ENCODE measurements at regions not wholly inside any gene's neighbourhood (a gene's known extent, or its start where the extent isn't known, plus 50 kb on each side); places are given as distances from the start of the nearest gene placed in this dataset.

- Mint-ChIP-seq H3K9me3 (peaks cover 0 to 4% (median 0%) of the 10 kb centered on the region in 7 donors), H3K27ac (no peak overlapping the region), H3K36me3 (no peaks in the 10 kb centered on the region), H3K4me1 (peaks cover 0 to 5% (median 0%) of the 10 kb centered on the region in 3 donors), H3K4me3 (no peak overlapping the region), H3K27me3 (no peaks in the 10 kb centered on the region)
- DNase-seq (no peak), ATAC-seq (ENCODE audit: low read depth in 2 of 2) (no peak)
These were observed 128.3 kb upstream of the FRY start for GRCh38 chr13:31903111-31903815.

GRCh38 chr13:31904941-31905824 lies 126.4 kb upstream of the FRY start:
- peaks cover 0 to 4% (median 0%) of the 10 kb centered on the region in 7 donors for H3K9me3 Mint-ChIP-seq
- H3K27ac Mint-ChIP-seq: no peak overlapping the region
- no peaks in the 10 kb centered on the region for H3K4me1 Mint-ChIP-seq
- H3K36me3 Mint-ChIP-seq: no peaks in the 10 kb centered on the region
- no peak for ATAC-seq (ENCODE audit: low read depth in 2 of 2)
- no peak overlapping the region for H3K4me3 Mint-ChIP-seq
- no peaks in the 10 kb centered on the region for H3K27me3 Mint-ChIP-seq
- DNase-seq: no peak

GRCh38 chr13:31905961-31906360 lies 125.6 kb upstream of the FRY start:
- Mint-ChIP-seq H3K27ac (no peak overlapping the region), H3K4me1 (no peaks in the 10 kb centered on the region), H3K27me3 (no peaks in the 10 kb centered on the region), H3K36me3 (no peaks in the 10 kb centered on the region), H3K4me3 (no peak overlapping the region), H3K9me3 (no peaks in the 10 kb centered on the region)
- DNase-seq (no peak), ATAC-seq (ENCODE audit: low read depth in 2 of 2) (no peak)

GRCh38 chr13:31908696-31909411 lies 122.7 kb upstream of the FRY start:
- Mint-ChIP-seq H3K9me3 (no peaks in the 10 kb centered on the region), H3K27me3 (no peaks in the 10 kb centered on the region), H3K4me1 (no peaks in the 10 kb centered on the region), H3K36me3 (no peaks in the 10 kb centered on the region), H3K27ac (peak overlapping the region in 1 of 6 donors; percentile 54), H3K4me3 (no peak overlapping the region)
- no peak for DNase-seq
- no peak for ATAC-seq (ENCODE audit: low read depth in 2 of 2)

- no peak overlapping the region for H3K4me3 Mint-ChIP-seq
- DNase-seq (peak; percentile 52), ATAC-seq (ENCODE audit: low read depth in 2 of 2) (peak; percentile 40 to 59)
- H3K4me1 Mint-ChIP-seq: no peaks in the 10 kb centered on the region
- no peak overlapping the region for H3K27ac Mint-ChIP-seq
- no peaks in the 10 kb centered on the region for H3K36me3 Mint-ChIP-seq
- H3K27me3 Mint-ChIP-seq: no peaks in the 10 kb centered on the region
- no peaks in the 10 kb centered on the region for H3K9me3 Mint-ChIP-seq
These were observed 121.6 kb upstream of the FRY start for GRCh38 chr13:31909864-31910551.

- ATAC-seq (ENCODE audit: low read depth in 2 of 2): no peak
- DNase-seq: no peak
- Mint-ChIP-seq H3K4me3 (no peak overlapping the region), H3K27me3 (no peaks in the 10 kb centered on the region), H3K27ac (no peak overlapping the region), H3K9me3 (no peaks in the 10 kb centered on the region), H3K36me3 (no peaks in the 10 kb centered on the region), H3K4me1 (no peaks in the 10 kb centered on the region)
These were observed 120.9 kb upstream of the FRY start for GRCh38 chr13:31910633-31911032.

- H3K36me3 Mint-ChIP-seq: no peaks in the 10 kb centered on the region
- ATAC-seq (ENCODE audit: low read depth in 2 of 2) (no peak), DNase-seq (no peak)
- H3K4me1 Mint-ChIP-seq: no peaks in the 10 kb centered on the region
- peak overlapping the region in 3 of 6 donors; percentile 8 to 95 (median 26) for H3K27ac Mint-ChIP-seq
- H3K27me3 Mint-ChIP-seq: no peaks in the 10 kb centered on the region
- no peak overlapping the region for H3K4me3 Mint-ChIP-seq
- H3K9me3 Mint-ChIP-seq: no peaks in the 10 kb centered on the region
These were observed 118.8 kb upstream of the FRY start for GRCh38 chr13:31912647-31913401.

GRCh38 chr13:31913459-31913858 lies 118.1 kb upstream of the FRY start:
- no peak for ATAC-seq (ENCODE audit: low read depth in 2 of 2)
- Mint-ChIP-seq H3K27me3 (no peaks in the 10 kb centered on the region), H3K36me3 (no peaks in the 10 kb centered on the region), H3K4me1 (no peaks in the 10 kb centered on the region), H3K9me3 (no peaks in the 10 kb centered on the region), H3K27ac (peak overlapping the region in 2 of 6 donors; percentile 26 to 84), H3K4me3 (no peak overlapping the region)
- no peak for DNase-seq

GRCh38 chr13:31914843-31915242 lies 116.7 kb upstream of the FRY start:
- no peak overlapping the region for H3K4me3 Mint-ChIP-seq
- H3K9me3 Mint-ChIP-seq: no peaks in the 10 kb centered on the region
- no peaks in the 10 kb centered on the region for H3K27me3 Mint-ChIP-seq
- no peak for ATAC-seq (ENCODE audit: low read depth in 2 of 2)
- no peaks in the 10 kb centered on the region for H3K4me1 Mint-ChIP-seq
- H3K36me3 Mint-ChIP-seq: no peaks in the 10 kb centered on the region
- no peak for DNase-seq
- H3K27ac Mint-ChIP-seq: peak overlapping the region in 1 of 6 donors; percentile 85

GRCh38 chr13:31918707-31919106 lies 112.9 kb upstream of the FRY start:
- no peak overlapping the region for H3K4me3 Mint-ChIP-seq
- H3K27ac Mint-ChIP-seq: peak overlapping the region in 1 of 6 donors; percentile 24

GRCh38 chr13:31919241-31919640 lies 112.3 kb upstream of the FRY start:
- no peak for DNase-seq
- no peaks in the 10 kb centered on the region for H3K27me3 Mint-ChIP-seq
- no peak overlapping the region for H3K4me3 Mint-ChIP-seq
- no peak overlapping the region for H3K27ac Mint-ChIP-seq
- H3K9me3 Mint-ChIP-seq: no peaks in the 10 kb centered on the region
- no peaks in the 10 kb centered on the region for H3K36me3 Mint-ChIP-seq
- ATAC-seq (ENCODE audit: low read depth in 2 of 2): no peak
- H3K4me1 Mint-ChIP-seq: peaks cover 0 to 5% (median 0%) of the 10 kb centered on the region in 3 donors

More at GRCh38 chr13:31918707-31919106, 112.9 kb upstream of the FRY start:
- H3K4me1 Mint-ChIP-seq: peaks cover 0 to 5% (median 0%) of the 10 kb centered on the region in 3 donors
- no peaks in the 10 kb centered on the region for H3K27me3 Mint-ChIP-seq
- DNase-seq (no peak), ATAC-seq (ENCODE audit: low read depth in 2 of 2) (no peak)
- H3K36me3 Mint-ChIP-seq: no peaks in the 10 kb centered on the region
- H3K9me3 Mint-ChIP-seq: no peaks in the 10 kb centered on the region

- ATAC-seq (ENCODE audit: low read depth in 2 of 2) (no peak), DNase-seq (no peak)
- Mint-ChIP-seq H3K27ac (no peak overlapping the region), H3K4me3 (no peak overlapping the region), H3K9me3 (no peaks in the 10 kb centered on the region), H3K36me3 (no peaks in the 10 kb centered on the region), H3K4me1 (peaks cover 0 to 5% (median 0%) of the 10 kb centered on the region in 3 donors), H3K27me3 (no peaks in the 10 kb centered on the region)
These were observed 111.4 kb upstream of the FRY start for GRCh38 chr13:31919971-31920726.

Measured in naive B cell (primary cell).